HG03097 (cell line): ENCODE measurements at regions not wholly inside any gene's neighbourhood (a gene's known extent, or its start where the extent isn't known, plus 50 kb on each side); places are given as distances from the start of the nearest gene placed in this dataset.
A peak's percentile ranks its signal among the peaks of the same experiment; 100 is the strongest.

Experiments
- ATAC-seq: cut with Tn5 transposase; IDR thresholded peaks from one replicate; pipeline ENCODE4 v1.9.1; 2021; ENCODE audit not compliant: unreplicated experiment, low FRiP score

- no peak for ATAC-seq
Measured at GRCh38 chr13:50071379-50071778, 56.1 kb downstream of the KCNRG start.

- no peak for ATAC-seq
Measured at GRCh38 chr13:50072676-50073075, 57.4 kb downstream of the KCNRG start.

- ATAC-seq: no peak
Measured at GRCh38 chr13:50073340-50073739, 58.1 kb downstream of the KCNRG start.

- ATAC-seq: peak; percentile 40
Measured at GRCh38 chr13:50074843-50075242, 59.6 kb downstream of the KCNRG start.

- ATAC-seq: no peak
Measured at GRCh38 chr13:50075619-50076097, 60.4 kb downstream of the KCNRG start.

GRCh38 chr13:50077431-50077830 is 62.2 kb downstream of the KCNRG start:
- no peak for ATAC-seq

GRCh38 chr13:50078231-50078894 is 63.1 kb downstream of the KCNRG start:
- no peak for ATAC-seq

GRCh38 chr13:50078895-50079654 is 63.8 kb downstream of the KCNRG start:
- no peak for ATAC-seq

GRCh38 chr13:50079655-50080202 is 64.5 kb downstream of the KCNRG start:
- no peak for ATAC-seq

- no peak for ATAC-seq
Measured at GRCh38 chr13:50080203-50080910, 65.1 kb downstream of the KCNRG start.

- ATAC-seq: peak; percentile 6
Measured at GRCh38 chr13:50080911-50081678, 65.9 kb downstream of the KCNRG start.

GRCh38 chr13:50081679-50082425 is 66.6 kb downstream of the KCNRG start:
- ATAC-seq: peak; percentile 64

- ATAC-seq: peak; percentile 57
Measured at GRCh38 chr13:50082426-50083281, 67.4 kb downstream of the KCNRG start.

GRCh38 chr13:50085063-50085462 is 69.8 kb downstream of the KCNRG start:
- ATAC-seq: no peak

- ATAC-seq: no peak
Measured at GRCh38 chr13:50089633-50090032, 74.4 kb downstream of the KCNRG start.

- ATAC-seq: no peak
Measured at GRCh38 chr13:50090211-50090610, 75.0 kb downstream of the KCNRG start.

- no peak for ATAC-seq
Measured at GRCh38 chr13:50094615-50095293, 79.5 kb downstream of the KCNRG start.

GRCh38 chr13:50098693-50099092 is 83.4 kb downstream of the KCNRG start:
- no peak for ATAC-seq
